CD14-positive monocyte (primary cell): ENCODE measurements at regions not wholly inside any gene's neighbourhood (a gene's known extent, or its start where the extent isn't known, plus 50 kb on each side); places are given as distances from the start of the nearest gene placed in this dataset.
"Not testable (repeated sequence)": the region's sequence is repeated elsewhere in the genome, so short reads cannot be mapped to it uniquely, and the experiment has no call there.

Experiments used
- DNase-seq, 3 donors: peaks; one replicate each; pipeline ENCODE4 v3.0.0-alpha.2; 2011 to 2022
- H2AFZ ChIP-seq: 2 replicates; pipeline ENCODE4 v1.6.0; 2012; ENCODE audit warnings: mild to moderate bottlenecking, low read depth, low read length, inconsistent platforms; ENCODE audit not compliant: insufficient read depth, poor library complexity, severe bottlenecking
- H3K27ac ChIP-seq, 2 donors: 1 replicate in 1 of 2; 2 replicates in 1 of 2; pipeline ENCODE4 v1.5.1; 2012 to 2013; ENCODE audit warnings: low read length in 2 of 2, control low read depth in 1 of 2, inconsistent platforms in 1 of 2, low read depth in 1 of 2, mild to moderate bottlenecking in 1 of 2
- H3K27me3 ChIP-seq, 2 donors: one replicate each; pipeline versions ENCODE4 v1.6.0 to v1.6.1; 2011 to 2013; ENCODE audit warnings: low read length in 2 of 2; ENCODE audit not compliant: control insufficient read depth in 2 of 2, insufficient read depth in 2 of 2
- H3K36me3 ChIP-seq, 2 donors: replicated peaks in 1 of 2; 1 replicate in 1 of 2; 2 replicates in 1 of 2; pipeline versions ENCODE4 v1.5.1 to v1.6.1; 2012 to 2013; ENCODE audit warnings: low read length in 2 of 2, control low read depth in 1 of 2, inconsistent platforms in 1 of 2, mild to moderate bottlenecking in 1 of 2; ENCODE audit not compliant: insufficient read depth in 2 of 2, control insufficient read depth in 1 of 2
- H3K4me1 ChIP-seq, 2 donors: 1 replicate in 1 of 2; 2 replicates in 1 of 2; pipeline versions ENCODE4 v1.5.1 to v1.6.1; 2012 to 2013; ENCODE audit warnings: low read length in 2 of 2, control low read depth in 1 of 2, inconsistent platforms in 1 of 2, mild to moderate bottlenecking in 1 of 2, moderate library complexity in 1 of 2; ENCODE audit not compliant: insufficient read depth in 2 of 2, control insufficient read depth in 1 of 2
- H3K4me2 ChIP-seq: replicated peaks from 2 replicates; pipeline ENCODE3; 2012; ENCODE audit warnings: low read length, moderate library complexity, mild to moderate bottlenecking; ENCODE audit not compliant: poor library complexity, severe bottlenecking; ENCODE audit errors: extremely low read depth
- H3K4me3 ChIP-seq, 3 experiments: fragments of 200-600 bp in 1 of 3; sonication (generic) in 1 of 3; replicated peaks in 1 of 3; 1 replicate in 2 of 3; 2 replicates in 1 of 3; pipeline ENCODE4 v1.5.1; 2011 to 2013; ENCODE audit warnings: low read length in 3 of 3, mild to moderate bottlenecking in 3 of 3, control low read depth in 2 of 3, low read depth in 2 of 3, inconsistent platforms in 1 of 3, moderate library complexity in 1 of 3
- H3K79me2 ChIP-seq: 2 replicates; pipeline ENCODE4 v1.6.0; 2012; ENCODE audit warnings: mild to moderate bottlenecking, control low read depth, inconsistent platforms, low read length, moderate library complexity; ENCODE audit not compliant: insufficient read depth
- H3K9ac ChIP-seq: 2 replicates; pipeline ENCODE4 v1.6.0; 2017; ENCODE audit warnings: low read length, mild to moderate bottlenecking; ENCODE audit not compliant: insufficient read depth, poor library complexity, severe bottlenecking
- H3K9me3 ChIP-seq, 2 donors: replicated peaks in 1 of 2; 1 replicate in 1 of 2; 2 replicates in 1 of 2; pipeline versions ENCODE4 v1.5.1 to v1.6.1; 2012 to 2013; ENCODE audit warnings: low read length in 2 of 2, control low read depth in 1 of 2; ENCODE audit not compliant: control insufficient read depth in 1 of 2, insufficient read depth in 1 of 2
- H4K20me1 ChIP-seq: 2 replicates; pipeline ENCODE4 v1.6.0; 2012; ENCODE audit warnings: mild to moderate bottlenecking, low read length, control low read depth, moderate library complexity; ENCODE audit not compliant: insufficient read depth
- H3K27ac Mint-ChIP-seq, 7 donors: one replicate each; pipeline ENCODE4 v1.8.0; 2020; ENCODE audit warnings: mild to moderate bottlenecking in 7 of 7, mixed read lengths in 7 of 7, moderate library complexity in 6 of 7, inconsistent platforms in 2 of 7
- H3K27me3 Mint-ChIP-seq, 3 donors: one replicate each; pipeline ENCODE4 v1.8.0; 2021 to 2022; ENCODE audit warnings: low read depth in 3 of 3, mild to moderate bottlenecking in 3 of 3, mixed read lengths in 3 of 3, moderate library complexity in 3 of 3, inconsistent platforms in 1 of 3
- H3K36me3 Mint-ChIP-seq, 2 donors: one replicate each; pipeline ENCODE4 v1.8.0; 2020; ENCODE audit warnings: mixed read lengths in 2 of 2, inconsistent platforms in 1 of 2, mild to moderate bottlenecking in 1 of 2
- H3K4me1 Mint-ChIP-seq: one replicate; pipeline ENCODE4 v1.8.0; 2020; ENCODE audit warnings: mild to moderate bottlenecking, mixed read lengths
- H3K4me3 Mint-ChIP-seq, 2 donors: one replicate each; pipeline ENCODE4 v1.8.0; 2020; ENCODE audit warnings: mild to moderate bottlenecking in 2 of 2, mixed read lengths in 2 of 2, moderate library complexity in 1 of 2
- H3K9me3 Mint-ChIP-seq, 7 donors: one replicate each; pipeline ENCODE4 v1.8.0; 2020 to 2022; ENCODE audit warnings: mixed read lengths in 7 of 7, mild to moderate bottlenecking in 6 of 7, moderate library complexity in 6 of 7, inconsistent platforms in 2 of 7
- CTCF ChIP-seq: fragments of 200-600 bp; IDR thresholded peaks from one replicate; pipeline ENCODE4 v1.8.0; 2022; ENCODE audit warnings: antibody characterized with exemption, mild to moderate bottlenecking
- WGBS: methylation state at CpG from one replicate; pipeline ENCODE4 v1.1.5; 2013; ENCODE audit warnings: missing lambda C conversion rate; ENCODE audit not compliant: insufficient coverage; 5-methylcytosine and 5-hydroxymethylcytosine counted together
- intact Hi-C, 2 donors: fragments of 100-400 bp; cut with micrococcal nuclease; formaldehyde crosslinking; loops; one replicate each; pipeline versions ENCODE4 v1.15.0 to v1.15.1; 2023

DNA sequence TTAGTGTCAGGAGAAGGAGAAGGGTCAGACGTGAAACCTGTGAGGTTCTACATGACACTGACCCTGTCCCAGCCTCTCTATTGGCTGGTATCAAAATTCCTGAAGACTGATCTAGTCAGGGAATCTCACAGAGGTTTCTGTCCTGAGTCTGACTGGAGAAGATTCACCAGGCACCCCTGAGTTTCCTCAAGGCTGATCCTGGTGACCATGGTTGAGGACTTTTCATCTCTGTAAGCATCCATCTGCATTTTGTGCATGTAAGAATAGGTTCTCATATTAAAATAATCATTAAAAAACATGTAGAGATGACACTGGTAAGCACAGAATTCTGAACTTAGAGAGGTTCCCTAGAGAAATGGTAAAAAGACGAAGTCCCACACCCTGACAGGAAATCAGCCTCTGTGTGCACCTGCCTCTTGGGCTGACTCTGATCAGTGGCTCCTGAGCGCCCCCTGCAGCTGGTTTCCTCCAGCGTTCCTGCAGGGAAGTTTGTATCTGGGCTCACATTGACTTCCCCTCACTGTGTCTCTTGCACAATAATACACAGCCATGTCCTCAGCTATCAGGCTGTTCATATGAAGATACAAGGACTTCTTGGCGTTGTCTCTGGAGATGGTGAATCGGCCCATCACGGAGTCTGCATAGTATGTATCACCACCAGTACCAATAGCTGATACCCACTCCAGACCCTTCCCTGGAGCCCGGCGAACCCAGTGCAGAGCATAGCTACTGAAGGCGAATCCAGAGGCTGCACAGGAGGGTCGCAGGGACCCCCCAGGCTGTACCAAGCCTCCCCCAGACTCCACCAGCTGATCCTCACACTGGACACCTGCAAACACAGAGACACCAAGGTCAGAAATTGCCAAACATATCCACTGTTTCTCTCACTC lies 991.9 kb downstream of the TMEM121 start:
- Histone ChIP-seq H3K36me3 (no peaks in the 10 kb centered on the region), H3K4me2 (no peak overlapping the region), H3K27ac (no peak overlapping the region), H2AFZ (no peak overlapping the region), H4K20me1 (no peaks in the 10 kb centered on the region), H3K9me3 (no peaks in the 10 kb centered on the region), H3K9ac (no peak overlapping the region), H3K79me2 (no peaks in the 10 kb centered on the region), H3K4me1 (peaks cover 10 to 23% of the 10 kb centered on the region in 2 donors), H3K4me3 (no peak overlapping the region), H3K27me3 (no peaks in the 10 kb centered on the region)
- H3K27me3 Mint-ChIP-seq = peaks cover 0 to 4% (median 0%) of the 10 kb centered on the region in 3 donors
- H3K36me3 Mint-ChIP-seq = no peaks in the 10 kb centered on the region
- no peaks in the 10 kb centered on the region for H3K9me3 Mint-ChIP-seq
- peak; percentile 73 for TF ChIP-seq CTCF
- 49% methylated on average over 8 of the region's 11 CpGs for WGBS
- peaks cover 20% of the 10 kb centered on the region for H3K4me1 Mint-ChIP-seq
- peak; percentile 25 to 48 (median 43) for DNase-seq
- H3K4me3 Mint-ChIP-seq = no peak overlapping the region
- intact Hi-C loops = loop anchor here in 1 of 2 donors (10.0 kb wide), 1 partner anchor 73 kb away; no protein-coding TSS in a partner anchor
- H3K27ac Mint-ChIP-seq = no peak overlapping the region

DNA sequence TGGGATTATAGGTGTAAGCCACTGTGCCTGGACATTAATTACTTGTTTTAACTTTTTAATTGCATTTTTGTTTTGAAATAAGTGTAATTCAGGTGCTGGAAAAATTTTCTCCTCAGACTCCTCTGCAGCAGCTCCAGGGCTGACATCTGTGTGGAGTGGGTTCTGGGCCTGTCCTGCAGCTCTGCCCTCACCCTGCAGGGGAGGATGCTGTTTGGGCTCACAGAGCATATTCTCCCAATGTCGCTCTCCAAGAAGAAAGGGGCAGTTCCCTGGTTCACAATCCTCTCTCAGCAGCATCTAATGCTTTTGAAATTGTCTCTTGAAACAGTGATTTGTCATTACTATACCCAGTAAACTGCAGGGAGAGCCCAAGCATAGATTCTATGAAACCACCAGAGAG lies 995.7 kb downstream of the TMEM121 start:
- no CpG with 5 or more reads among the region's 1 CpG for WGBS
- H3K36me3 ChIP-seq, H3K27me3 Mint-ChIP-seq, H3K4me3 ChIP-seq, intact Hi-C loops, H3K9me3 ChIP-seq, H3K27ac Mint-ChIP-seq, H3K4me3 Mint-ChIP-seq, H3K9ac ChIP-seq, H3K27me3 ChIP-seq, H2AFZ ChIP-seq, H3K79me2 ChIP-seq, H3K27ac ChIP-seq, H3K36me3 Mint-ChIP-seq, DNase-seq, H4K20me1 ChIP-seq, H3K4me2 ChIP-seq, H3K9me3 Mint-ChIP-seq: not testable (repeated sequence)
- H3K4me1 Mint-ChIP-seq = peaks cover 16% of the 10 kb centered on the region
- peaks cover 6 to 18% of the 10 kb centered on the region in 2 donors for H3K4me1 ChIP-seq
